Thyroid gland (tissue), 4 donors: ENCODE measurements at regions not wholly inside any gene's neighbourhood (a gene's known extent, or its start where the extent isn't known, plus 50 kb on each side); places are given as distances from the start of the nearest gene placed in this dataset.

Source experiments
- CTCF ChIP-seq, 6 experiments: fragments of 200-600 bp in 3 of 6; fragments of 450-650 bp in 3 of 6; sonication (generic) in 3 of 6; IDR thresholded peaks; one replicate each; pipeline ENCODE4 v1.5.1; 2016 to 2019; ENCODE audit warnings: antibody characterized with exemption in 6 of 6, mild to moderate bottlenecking in 2 of 6, inconsistent platforms in 1 of 6, moderate library complexity in 1 of 6
- POLR2A ChIP-seq, 2 donors: fragments of 450-650 bp; IDR thresholded peaks; one replicate each; pipeline ENCODE4 v1.6.1; 2017; ENCODE audit warnings: antibody characterized with exemption in 2 of 2, mild to moderate bottlenecking in 2 of 2, moderate library complexity in 1 of 2

DNA sequence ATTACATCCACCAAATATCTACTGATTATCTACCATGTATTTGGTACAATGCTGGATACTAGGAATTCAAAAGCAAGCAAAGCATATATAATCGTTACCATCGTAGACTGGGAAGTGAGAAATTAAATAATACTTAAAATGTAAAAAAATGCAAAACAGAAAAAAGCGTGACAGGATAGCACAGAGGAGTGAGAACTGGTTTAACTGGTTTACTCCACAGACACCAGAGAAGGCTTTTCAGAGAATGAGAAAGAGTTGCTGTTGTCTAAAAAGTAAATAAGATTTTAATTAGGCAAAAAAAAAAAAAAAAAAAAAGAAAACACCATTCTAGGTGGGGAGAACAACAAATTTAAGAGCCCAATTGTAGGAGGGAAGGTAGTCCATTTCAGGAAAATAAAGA is 657.9 kb upstream of the ST8SIA4 start:
- TF ChIP-seq CTCF (IDR thresholded peaks at IDR 0.05) (no peak), POLR2A (IDR thresholded peaks at IDR 0.05) (no peak)
